HG02798 (cell line): ENCODE measurements at regions not wholly inside any gene's neighbourhood (a gene's known extent, or its start where the extent isn't known, plus 50 kb on each side); places are given as distances from the start of the nearest gene placed in this dataset.
"Not testable (repeated sequence)": the region's sequence is repeated elsewhere in the genome, so short reads cannot be mapped to it uniquely, and the experiment has no call there.

Source experiments
- ATAC-seq: cut with Tn5 transposase; IDR thresholded peaks from one replicate; pipeline ENCODE4 v1.9.1; 2021; ENCODE audit warnings: mild to moderate bottlenecking; ENCODE audit not compliant: unreplicated experiment, poor library complexity

GRCh38 chr3:134106580-134106979 lies 76.9 kb upstream of the SLCO2A1 start:
- ATAC-seq = peak; percentile 68

- no peak for ATAC-seq
Measured at GRCh38 chr3:134105876-134106556, 76.3 kb upstream of the SLCO2A1 start.

- ATAC-seq = no peak
Measured at GRCh38 chr3:134104031-134104430, 74.3 kb upstream of the SLCO2A1 start.

DNA sequence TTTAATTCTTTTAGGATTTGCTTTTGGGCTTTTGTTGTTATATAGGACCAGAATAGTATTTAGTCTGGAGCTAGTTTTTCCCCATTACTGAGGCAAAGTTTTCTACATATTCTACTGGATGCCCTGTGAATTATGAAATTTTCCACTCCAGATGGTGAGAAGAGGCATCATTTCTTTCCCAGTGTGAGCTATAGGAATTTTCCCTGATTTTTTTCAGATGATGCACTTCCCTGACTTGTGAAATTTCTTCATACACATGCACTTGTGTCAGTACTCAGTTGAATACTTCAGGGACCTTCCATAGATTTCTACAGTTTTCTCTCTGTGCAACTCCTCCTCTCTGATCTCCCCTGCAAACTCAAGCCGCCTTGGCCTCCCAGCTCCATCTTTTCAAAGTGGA lies 73.7 kb upstream of the SLCO2A1 start:
- ATAC-seq = no peak

GRCh38 chr3:134102976-134103375 lies 73.3 kb upstream of the SLCO2A1 start:
- no peak for ATAC-seq

DNA sequence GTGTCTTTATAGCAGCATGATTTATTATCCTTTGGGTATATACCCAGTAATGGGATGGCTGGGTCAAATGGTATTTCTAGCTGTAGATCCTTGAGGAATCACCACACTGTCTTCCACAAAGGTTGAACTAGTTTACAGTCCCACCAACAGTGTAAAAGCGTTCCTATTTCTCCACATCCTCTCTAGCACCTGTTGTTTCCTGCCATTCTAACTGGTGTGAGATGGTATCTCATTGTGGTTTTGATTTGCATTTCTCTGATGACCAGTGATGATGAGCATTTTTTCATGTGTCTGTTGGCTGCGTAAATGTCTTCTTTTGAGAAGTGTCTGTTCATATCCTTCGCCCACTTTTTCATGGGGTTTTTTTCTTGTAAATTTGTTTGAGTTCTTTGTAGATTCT lies 66.5 kb upstream of the SLCO2A1 start:
- ATAC-seq = not testable (repeated sequence)

DNA sequence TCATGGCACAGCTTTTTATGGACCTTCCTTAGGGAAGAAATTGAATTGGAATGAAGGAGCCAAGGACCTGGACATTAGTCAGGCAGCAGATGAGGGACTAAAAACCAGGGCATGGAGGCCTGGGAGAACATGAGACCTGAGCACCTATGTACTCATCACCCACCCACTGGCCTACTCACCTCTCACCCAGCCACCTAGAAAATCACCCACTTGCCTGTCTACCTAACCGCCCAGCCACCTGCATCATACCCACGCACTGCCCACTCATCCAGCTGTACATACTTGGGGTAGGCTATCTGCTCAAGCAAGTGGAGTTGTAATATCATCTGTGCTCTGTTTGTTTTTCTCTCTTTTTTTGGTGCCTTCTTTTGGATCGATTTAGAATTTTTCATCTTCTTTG lies 65.3 kb upstream of the SLCO2A1 start:
- no peak for ATAC-seq

DNA sequence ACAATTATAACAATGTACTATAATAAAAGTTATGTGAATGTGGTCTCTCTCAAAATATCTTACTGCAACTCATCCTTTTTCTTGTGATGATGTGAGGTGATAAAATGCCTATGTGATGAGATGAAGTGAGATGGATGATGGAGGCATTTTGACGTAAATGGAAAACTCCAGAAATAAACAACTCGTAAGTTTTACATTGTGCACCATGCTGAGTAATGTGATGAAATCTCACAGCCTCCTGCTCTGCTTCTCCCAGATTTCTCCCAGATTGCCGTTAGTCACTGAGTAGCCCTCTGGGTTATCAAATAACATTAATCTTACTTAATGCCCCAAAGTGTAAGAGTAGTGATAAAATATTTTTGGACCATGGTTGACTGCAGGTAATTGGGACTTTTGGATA lies 64.8 kb upstream of the SLCO2A1 start:
- ATAC-seq = no peak

DNA sequence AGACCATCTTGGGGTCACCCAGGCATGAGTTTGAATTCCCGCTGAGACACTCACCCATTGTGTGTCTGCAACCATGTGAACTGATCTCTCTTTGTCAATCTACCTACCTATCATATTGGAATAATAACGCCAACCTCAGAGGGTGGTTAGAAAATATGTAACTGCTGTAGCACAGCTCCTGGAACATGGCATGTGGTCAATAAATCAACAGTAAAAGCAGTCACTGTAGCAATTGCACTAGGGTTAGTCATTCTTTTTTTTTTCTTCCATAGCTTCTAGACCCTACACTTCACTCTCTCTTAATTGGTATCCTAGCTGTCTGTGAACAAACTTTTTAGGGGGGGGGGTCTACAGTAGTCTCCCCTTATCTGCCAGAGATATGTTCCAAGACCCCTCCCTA lies 64.2 kb upstream of the SLCO2A1 start:
- ATAC-seq = no peak

DNA sequence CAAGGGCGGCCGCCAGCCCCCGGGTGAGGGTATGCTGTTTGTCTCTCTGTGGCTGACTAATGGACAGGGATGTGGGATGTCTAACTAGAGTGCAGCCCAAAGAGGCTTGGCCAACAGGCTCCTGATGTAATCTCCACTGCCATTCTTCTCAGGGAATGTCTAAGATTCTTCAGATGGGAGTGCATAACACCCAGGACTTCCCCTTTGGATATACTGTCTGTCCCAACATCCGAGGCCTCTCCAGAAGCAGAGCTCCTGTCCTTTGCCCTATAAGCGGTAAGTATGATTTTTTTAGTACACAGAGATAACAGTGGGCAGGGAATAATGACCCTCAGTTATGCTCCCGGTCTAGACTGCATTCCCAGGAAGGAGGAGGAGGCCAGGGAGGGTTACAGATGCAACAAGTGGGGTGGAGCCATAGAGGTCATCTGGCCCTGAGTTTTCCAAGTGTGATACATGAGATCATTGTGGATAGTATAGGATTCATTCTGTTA lies 62.5 kb upstream of the SLCO2A1 start:
- ATAC-seq = no peak

DNA sequence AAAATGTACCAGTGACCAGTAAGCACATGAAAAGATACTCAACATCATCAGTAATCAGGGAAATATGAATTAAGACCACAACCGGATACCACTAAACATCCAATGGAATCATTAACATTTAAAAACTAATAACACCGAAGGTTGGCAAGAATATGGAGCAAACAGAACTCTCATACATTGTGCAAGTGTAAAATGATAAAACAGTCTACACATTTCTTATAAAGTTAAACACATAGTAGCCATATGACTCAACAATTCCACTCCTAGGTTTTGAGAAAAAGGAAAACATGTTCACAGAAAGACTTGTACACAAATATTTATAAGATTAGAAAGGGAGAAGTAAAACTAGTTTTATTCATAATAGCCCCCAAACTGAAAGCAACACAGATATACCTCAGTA lies 60.3 kb upstream of the SLCO2A1 start:
- no peak for ATAC-seq

GRCh38 chr3:134087060-134087974 lies 57.6 kb upstream of the SLCO2A1 start:
- no peak for ATAC-seq

DNA sequence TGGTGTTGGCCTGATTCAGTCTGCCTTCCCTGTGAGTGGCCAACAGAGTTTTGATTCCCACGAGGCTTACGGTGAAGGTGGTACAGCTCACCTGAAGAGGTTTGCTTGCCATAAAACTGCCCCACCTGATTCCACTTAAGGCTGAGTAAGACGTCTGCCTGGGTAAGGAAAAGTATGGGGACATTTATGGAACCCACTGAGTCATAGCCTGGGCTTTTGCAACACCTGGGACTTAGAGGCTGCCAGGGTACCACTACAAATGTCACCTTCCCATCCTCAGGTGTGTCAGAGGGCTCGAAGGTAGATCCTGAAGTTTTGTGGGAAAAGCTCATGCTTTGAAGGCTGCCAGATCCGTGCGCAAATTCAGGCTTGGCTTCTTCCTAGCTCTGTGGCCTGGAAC lies 56.9 kb upstream of the SLCO2A1 start:
- ATAC-seq = no peak

DNA sequence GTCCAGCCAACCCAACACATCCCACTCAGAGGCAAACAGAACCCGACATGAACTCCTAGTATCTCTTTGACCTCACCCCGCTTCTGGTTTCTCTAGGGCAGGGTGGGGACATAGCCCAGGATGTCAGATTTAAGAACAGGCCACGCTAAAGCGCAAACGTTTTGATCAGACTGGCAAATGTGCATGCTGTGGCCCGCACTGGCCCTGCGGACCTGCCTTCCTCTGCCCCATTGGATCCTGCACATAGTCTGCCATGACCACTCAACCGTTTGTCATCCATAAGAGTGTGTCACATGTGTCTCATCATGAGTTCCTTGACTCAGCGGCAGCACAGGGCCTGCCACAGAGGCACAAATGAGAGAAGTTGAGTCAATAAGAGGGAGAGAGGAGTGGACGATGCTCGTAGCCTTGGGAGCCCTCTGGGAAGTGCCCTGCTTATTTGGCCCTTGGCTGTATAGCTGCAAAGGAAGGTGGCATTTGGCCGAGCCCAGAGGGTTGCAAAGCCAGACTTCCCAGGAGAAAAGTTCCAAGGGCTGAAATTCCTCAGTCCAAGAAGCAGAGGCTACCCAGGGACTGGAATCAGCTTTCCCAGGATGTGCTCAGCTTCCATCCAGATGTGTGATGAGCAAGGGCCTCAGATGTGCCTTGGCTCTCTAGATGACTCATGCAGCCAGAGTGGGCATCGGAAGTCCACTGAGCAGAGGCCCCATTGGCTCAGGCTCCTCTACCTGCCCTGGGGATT lies 55.5 kb upstream of the SLCO2A1 start:
- ATAC-seq = no peak

- ATAC-seq = no peak
Measured at GRCh38 chr3:134084242-134084950, 54.7 kb upstream of the SLCO2A1 start.

GRCh38 chr3:134083626-134084241 lies 54.0 kb upstream of the SLCO2A1 start:
- ATAC-seq = no peak

GRCh38 chr3:134083008-134083407 lies 53.3 kb upstream of the SLCO2A1 start:
- ATAC-seq = no peak

DNA sequence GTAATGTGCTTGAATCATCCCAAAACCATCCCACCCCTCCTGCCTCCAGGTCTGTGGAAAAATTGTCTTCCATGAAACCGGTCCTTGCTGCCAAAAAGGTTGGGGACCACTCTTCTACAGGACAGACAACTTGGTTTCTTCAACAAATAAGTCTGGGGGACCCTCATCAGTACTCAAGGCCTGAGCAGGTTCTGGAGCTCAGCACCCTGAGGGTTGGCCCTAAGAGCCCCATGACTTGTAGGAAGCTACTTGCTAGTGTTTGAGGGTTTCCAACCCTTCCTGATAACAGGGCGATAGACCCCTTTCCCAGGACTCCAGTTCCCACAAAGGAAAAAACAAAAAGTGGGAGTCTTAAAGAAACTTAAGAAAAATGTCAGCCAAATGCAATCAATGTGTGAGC lies 52.9 kb upstream of the SLCO2A1 start:
- ATAC-seq = no peak

DNA sequence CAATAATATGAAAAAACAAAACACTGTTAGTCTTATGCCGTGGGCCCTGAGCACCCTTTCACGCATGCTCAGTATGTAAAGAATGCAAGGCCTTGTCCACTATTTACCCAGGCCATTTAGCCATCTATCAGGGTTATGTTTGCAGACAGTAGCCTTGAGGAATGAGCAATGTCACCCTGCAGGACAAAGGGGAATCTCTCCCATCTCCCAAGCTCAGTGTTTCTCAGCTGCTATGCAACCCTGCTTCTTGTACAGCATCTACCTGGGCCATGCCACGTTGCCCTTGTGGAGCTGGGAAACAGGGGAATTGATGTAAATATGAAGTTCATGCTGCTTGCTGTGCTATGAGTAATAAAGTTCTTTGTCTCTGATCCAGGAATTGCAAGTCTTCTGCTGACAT lies 51.5 kb upstream of the SLCO2A1 start:
- ATAC-seq = no peak

DNA sequence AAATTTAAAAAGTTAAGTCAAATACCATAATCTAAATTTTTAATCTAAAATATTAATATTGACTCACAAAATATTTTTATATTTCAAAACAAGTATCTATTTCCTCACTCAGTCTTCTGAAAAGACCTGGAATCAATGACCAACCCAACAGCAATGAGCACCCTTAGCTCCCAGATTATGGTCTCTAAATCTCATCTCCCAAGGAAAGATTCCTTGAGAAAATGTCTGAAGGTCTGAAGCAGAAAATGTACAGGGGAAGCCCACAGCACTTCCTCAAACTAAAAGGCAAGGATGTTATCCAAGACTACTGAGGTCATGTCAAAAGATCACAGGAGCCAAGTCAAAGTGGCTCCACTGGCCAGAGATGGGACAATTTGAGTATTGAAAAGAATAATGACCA lies 51.0 kb upstream of the SLCO2A1 start:
- no peak for ATAC-seq
